Inferior parietal cortex (tissue), 1 donor: ENCODE measurements at regions not wholly inside any gene's neighbourhood (a gene's known extent, or its start where the extent isn't known, plus 50 kb on each side); places are given as distances from the start of the nearest gene placed in this dataset.

ENCODE experiments used
- DNase-seq: peaks from one replicate; pipeline ENCODE4 v3.0.0-alpha.2; 2016; ENCODE audit errors: extremely low spot score

DNA sequence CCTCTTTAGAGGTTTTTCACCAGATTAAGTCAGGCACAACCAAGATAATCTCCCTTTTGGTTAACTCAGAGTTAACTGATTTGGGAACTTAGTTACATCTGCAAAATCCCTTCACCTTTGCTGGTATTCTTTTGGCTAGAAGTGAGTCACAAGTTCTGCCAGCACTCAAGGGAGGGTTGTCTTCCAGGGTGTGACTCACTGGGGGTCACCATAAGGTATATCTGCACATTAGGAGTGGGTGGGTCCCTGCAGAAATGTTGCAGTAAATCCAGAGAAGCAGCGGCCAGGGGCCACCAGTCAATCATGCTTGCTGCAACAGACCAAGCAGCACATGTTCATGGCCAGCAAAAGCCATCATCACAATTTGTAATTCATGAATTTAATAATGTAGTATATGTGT is 59.8 kb upstream of the MAML3 start:
- no peak for DNase-seq

GRCh38 chr4:140213116-140213515 is 59.1 kb upstream of the MAML3 start:
- DNase-seq, result no peak

DNA sequence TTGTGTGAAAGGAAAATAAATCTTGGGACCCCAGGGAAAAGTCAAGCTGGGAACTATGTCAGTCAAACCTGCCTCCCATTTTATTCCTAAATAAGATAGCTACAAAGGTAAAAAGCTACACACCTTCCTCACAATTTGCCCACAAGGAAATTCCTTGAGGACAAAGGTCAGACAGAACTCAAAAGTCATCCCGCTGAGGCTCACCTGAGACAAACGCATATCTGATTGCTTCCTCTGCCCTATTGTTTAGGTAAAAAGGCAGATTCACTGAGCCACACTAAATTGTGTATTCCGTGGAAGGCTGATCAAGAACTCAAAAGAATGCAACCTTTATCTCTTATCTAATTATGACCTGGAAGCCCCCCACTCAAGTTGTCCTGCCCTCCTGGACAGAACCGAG is 58.7 kb upstream of the MAML3 start:
- no peak for DNase-seq

DNA sequence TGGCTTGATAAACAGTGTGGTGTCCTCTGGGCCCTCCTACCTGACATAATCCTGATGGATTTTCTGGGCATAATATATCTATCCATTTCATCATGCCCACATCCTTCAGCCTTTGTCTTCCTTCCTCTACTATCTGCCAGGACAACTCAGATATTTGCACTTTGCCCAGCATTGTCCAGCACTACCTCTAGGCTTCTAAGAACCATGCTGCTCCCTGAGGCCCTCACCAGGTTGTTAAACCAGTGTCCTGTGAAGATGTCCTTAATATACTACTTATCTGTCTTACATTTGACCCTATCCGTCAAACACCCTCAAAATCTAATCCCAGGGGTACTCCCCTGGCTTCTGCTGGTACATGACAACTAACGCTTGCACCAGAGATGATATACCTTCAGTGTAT is 58.2 kb upstream of the MAML3 start:
- no peak for DNase-seq

- DNase-seq, result no peak
Observed at GRCh38 chr4:140211693-140212092, 57.7 kb upstream of the MAML3 start.

- DNase-seq, result no peak
Observed at GRCh38 chr4:140211161-140211560, 57.2 kb upstream of the MAML3 start.

DNA sequence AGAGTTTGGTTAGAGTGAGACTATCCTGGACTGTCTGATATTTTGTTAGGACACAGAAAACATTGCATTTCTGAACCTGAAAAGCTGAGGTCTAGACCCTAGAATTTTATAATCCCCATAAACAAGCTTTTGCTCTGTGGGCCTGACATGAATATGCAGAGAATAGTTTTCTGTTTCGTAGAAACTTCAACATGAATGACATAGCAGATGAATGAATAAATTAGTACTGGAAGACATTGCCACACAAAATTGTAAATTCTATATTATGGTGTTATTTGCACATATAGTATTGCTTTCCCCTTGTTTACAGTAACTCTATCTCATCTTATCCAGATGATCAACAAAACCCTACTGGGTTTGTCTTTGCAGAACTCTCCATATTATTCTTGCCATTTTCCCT is 54.9 kb upstream of the MAML3 start:
- DNase-seq, result no peak
